ENCODE measurements at regions not wholly inside any gene's neighbourhood (a gene's known extent, or its start where the extent isn't known, plus 50 kb on each side); places are given as distances from the start of the nearest gene placed in this dataset.

DNA sequence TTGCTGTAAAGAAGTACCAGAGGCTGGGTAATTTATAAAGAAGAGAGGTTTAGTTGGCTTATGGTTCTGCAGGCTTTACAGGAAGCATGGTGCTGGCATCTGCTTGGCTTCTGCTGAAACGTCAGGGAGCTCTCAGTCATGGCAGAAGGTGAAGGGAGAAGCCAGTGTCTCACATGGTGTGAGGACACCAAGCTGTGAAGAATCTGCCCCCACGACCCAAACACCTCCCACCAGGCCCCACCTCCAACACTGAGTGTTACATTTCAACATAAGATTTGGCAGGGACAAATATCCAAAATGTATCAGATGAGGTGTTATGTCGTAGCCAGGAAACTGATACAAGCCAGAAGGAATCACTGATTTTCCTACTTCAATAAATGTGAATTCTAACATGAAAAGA, 136.5 kb downstream of the CYSLTR2 start:
- TF ChIP-seq, protein P1, sequence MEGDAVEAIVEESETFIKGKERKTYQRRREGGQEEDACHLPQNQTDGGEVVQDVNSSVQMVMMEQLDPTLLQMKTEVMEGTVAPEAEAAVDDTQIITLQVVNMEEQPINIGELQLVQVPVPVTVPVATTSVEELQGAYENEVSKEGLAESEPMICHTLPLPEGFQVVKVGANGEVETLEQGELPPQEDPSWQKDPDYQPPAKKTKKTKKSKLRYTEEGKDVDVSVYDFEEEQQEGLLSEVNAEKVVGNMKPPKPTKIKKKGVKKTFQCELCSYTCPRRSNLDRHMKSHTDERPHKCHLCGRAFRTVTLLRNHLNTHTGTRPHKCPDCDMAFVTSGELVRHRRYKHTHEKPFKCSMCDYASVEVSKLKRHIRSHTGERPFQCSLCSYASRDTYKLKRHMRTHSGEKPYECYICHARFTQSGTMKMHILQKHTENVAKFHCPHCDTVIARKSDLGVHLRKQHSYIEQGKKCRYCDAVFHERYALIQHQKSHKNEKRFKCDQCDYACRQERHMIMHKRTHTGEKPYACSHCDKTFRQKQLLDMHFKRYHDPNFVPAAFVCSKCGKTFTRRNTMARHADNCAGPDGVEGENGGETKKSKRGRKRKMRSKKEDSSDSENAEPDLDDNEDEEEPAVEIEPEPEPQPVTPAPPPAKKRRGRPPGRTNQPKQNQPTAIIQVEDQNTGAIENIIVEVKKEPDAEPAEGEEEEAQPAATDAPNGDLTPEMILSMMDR (IDR thresholded peaks at IDR 0.05): no peak
- TF ChIP-seq ZFX (IDR thresholded peaks at IDR 0.05; ENCODE audit: borderline replicate concordance): no peak

Measured in 22Rv1 (cell line).